RWPE2 (cell line): ENCODE measurements at regions not wholly inside any gene's neighbourhood (a gene's known extent, or its start where the extent isn't known, plus 50 kb on each side); places are given as distances from the start of the nearest gene placed in this dataset.

ENCODE experiments used
- ATAC-seq: fragments of 200-7000 bp; cut with Tn5 transposase; 3 replicates; pipeline ENCODE4 v1.9.1; 2021; ENCODE audit warnings: low read depth
- DNase-seq: peaks from one replicate; pipeline ENCODE4 v3.0.0-alpha.2; 2020; ENCODE audit warnings: low spot score
- H3K27ac ChIP-seq: fragments of 450-650 bp; 2 replicates; pipeline ENCODE4 v1.5.1; 2017; ENCODE audit warnings: mild to moderate bottlenecking; ENCODE audit not compliant: poor library complexity, severe bottlenecking
- H3K27me3 ChIP-seq: fragments of 250-450 bp; sonication (Bioruptor Pico); 2 replicates; pipeline ENCODE4 v1.5.1; 2021; ENCODE audit warnings: mild to moderate bottlenecking, moderate library complexity; ENCODE audit not compliant: insufficient read depth, poor library complexity, severe bottlenecking
- H3K36me3 ChIP-seq: fragments of 250-450 bp; sonication (Bioruptor Pico); 2 replicates; pipeline ENCODE4 v1.5.1; 2020; ENCODE audit warnings: low read depth, mild to moderate bottlenecking, moderate library complexity
- H3K4me1 ChIP-seq: fragments of 250-450 bp; sonication (Bioruptor Pico); 2 replicates; pipeline ENCODE4 v1.5.1; 2021; ENCODE audit warnings: mild to moderate bottlenecking, moderate library complexity; ENCODE audit not compliant: insufficient read depth, poor library complexity, severe bottlenecking
- H3K4me3 ChIP-seq: fragments of 250-450 bp; sonication (Bioruptor Pico); 2 replicates; pipeline ENCODE4 v1.5.1; 2021; ENCODE audit warnings: mild to moderate bottlenecking, moderate library complexity; ENCODE audit not compliant: severe bottlenecking
- H3K9me3 ChIP-seq: fragments of 250-450 bp; sonication (Bioruptor Pico); 2 replicates; pipeline ENCODE4 v1.5.1; 2021; ENCODE audit warnings: mild to moderate bottlenecking, moderate library complexity; ENCODE audit not compliant: severe bottlenecking
- TF ChIP-seq, protein P1 (sequence below): fragments of 450-650 bp; IDR thresholded peaks from one replicate; pipeline ENCODE4 v1.5.1; 2017; ENCODE audit warnings: mild to moderate bottlenecking, moderate library complexity; ENCODE audit not compliant: poor library complexity, severe bottlenecking

DNA sequence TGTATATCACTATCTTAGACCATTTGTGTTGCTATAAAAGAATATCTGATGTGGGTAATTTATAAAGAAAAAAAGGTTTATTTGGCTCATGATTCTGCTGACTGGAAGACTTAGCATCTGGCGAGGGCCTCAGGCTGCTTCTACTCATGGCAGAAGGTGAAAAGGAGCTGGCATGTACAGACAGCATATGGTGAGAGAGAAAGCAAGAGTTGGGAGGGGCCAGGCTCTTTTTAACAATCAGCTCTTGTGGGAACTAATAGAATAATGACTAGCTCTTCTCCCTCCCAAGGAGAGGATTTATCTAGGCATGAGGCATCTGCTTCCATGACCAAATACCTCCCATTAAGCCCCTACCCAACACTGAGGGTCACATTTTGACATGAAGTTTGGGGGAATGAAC is 130.2 kb upstream of the SV2C start:
- DNase-seq (no peak), ATAC-seq (no peak)
- Histone ChIP-seq H3K27ac (no peak overlapping the region), H3K27me3 (no peaks in the 10 kb centered on the region), H3K9me3 (no peaks in the 10 kb centered on the region), H3K4me3 (no peak overlapping the region), H3K4me1 (no peaks in the 10 kb centered on the region), H3K36me3 (no peaks in the 10 kb centered on the region)
- TF ChIP-seq, protein P1, sequence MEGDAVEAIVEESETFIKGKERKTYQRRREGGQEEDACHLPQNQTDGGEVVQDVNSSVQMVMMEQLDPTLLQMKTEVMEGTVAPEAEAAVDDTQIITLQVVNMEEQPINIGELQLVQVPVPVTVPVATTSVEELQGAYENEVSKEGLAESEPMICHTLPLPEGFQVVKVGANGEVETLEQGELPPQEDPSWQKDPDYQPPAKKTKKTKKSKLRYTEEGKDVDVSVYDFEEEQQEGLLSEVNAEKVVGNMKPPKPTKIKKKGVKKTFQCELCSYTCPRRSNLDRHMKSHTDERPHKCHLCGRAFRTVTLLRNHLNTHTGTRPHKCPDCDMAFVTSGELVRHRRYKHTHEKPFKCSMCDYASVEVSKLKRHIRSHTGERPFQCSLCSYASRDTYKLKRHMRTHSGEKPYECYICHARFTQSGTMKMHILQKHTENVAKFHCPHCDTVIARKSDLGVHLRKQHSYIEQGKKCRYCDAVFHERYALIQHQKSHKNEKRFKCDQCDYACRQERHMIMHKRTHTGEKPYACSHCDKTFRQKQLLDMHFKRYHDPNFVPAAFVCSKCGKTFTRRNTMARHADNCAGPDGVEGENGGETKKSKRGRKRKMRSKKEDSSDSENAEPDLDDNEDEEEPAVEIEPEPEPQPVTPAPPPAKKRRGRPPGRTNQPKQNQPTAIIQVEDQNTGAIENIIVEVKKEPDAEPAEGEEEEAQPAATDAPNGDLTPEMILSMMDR = no peak

DNA sequence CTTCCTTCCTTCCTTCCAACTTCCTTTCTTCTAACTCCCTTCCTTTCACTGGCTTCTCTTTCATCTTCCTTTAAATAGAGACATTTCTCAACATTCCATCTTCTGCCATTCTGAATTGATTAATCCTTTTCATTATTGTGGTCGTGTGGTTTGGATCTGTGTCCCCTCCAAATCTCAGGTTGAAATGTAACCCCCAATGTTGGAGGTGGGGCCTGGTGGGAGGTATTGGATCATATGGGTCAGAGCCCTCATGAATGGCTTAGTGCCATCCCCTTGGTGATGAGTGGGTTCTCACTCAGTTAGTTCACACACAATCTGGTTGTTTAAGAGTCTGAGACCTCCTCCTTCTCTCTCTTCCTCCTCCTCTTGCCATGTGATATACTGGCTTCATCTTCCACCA is 130.9 kb upstream of the SV2C start:
- Histone ChIP-seq H3K27me3 (no peaks in the 10 kb centered on the region), H3K4me1 (no peaks in the 10 kb centered on the region), H3K36me3 (no peaks in the 10 kb centered on the region), H3K9me3 (no peaks in the 10 kb centered on the region), H3K27ac (no peak overlapping the region), H3K4me3 (no peak overlapping the region)
- ATAC-seq = no peak
- TF ChIP-seq, protein P1 = no peak
- DNase-seq = no peak

DNA sequence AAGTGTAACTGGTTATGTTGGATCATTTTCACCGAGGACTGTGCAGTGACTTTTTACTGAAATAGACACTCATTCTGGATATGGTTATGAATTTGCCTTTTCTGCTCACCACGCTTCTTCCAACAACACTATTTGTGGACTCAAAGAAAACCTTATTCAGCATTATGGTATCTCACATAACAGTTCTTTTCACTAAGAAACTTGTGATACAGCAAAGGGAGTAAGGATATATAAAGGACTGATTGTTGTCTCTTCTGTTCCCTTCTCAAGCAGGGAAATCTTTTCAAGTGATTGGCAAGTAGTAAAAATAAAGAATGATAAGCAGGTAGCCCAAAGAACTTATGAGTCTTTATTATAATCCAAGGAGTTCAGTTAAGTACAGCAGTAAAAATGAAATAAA is 131.5 kb upstream of the SV2C start:
- H3K4me3 ChIP-seq = no peak overlapping the region
- H3K4me1 ChIP-seq = no peaks in the 10 kb centered on the region
- TF ChIP-seq, protein P1 = no peak
- no peaks in the 10 kb centered on the region for H3K9me3 ChIP-seq
- no peaks in the 10 kb centered on the region for H3K36me3 ChIP-seq
- DNase-seq (no peak), ATAC-seq (no peak)
- no peaks in the 10 kb centered on the region for H3K27me3 ChIP-seq
- no peak overlapping the region for H3K27ac ChIP-seq

DNA sequence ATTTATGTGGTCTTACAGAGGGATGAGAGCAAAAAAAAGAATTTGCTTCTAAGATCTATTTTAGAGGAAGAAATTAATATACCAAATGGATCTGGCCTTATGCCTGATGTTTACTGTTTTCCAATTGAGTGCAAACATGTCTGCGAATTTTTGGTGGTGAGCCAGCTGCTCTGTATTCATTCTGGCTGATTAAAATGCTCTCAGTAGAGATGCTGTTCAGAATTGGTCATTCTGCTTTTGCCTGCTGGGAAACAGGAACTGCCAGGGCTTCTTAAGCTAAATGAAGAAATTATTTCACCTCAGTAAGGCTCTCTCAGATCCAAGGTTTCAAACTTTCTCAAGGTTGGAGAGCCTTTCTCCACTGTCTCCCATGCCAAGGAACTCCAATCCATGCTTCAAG is 132.0 kb upstream of the SV2C start:
- no peaks in the 10 kb centered on the region for H3K36me3 ChIP-seq
- H3K27me3 ChIP-seq = no peaks in the 10 kb centered on the region
- H3K9me3 ChIP-seq = no peaks in the 10 kb centered on the region
- no peak overlapping the region for H3K27ac ChIP-seq
- ATAC-seq (no peak), DNase-seq (no peak)
- TF ChIP-seq, protein P1 = no peak
- no peaks in the 10 kb centered on the region for H3K4me1 ChIP-seq
- no peak overlapping the region for H3K4me3 ChIP-seq

DNA sequence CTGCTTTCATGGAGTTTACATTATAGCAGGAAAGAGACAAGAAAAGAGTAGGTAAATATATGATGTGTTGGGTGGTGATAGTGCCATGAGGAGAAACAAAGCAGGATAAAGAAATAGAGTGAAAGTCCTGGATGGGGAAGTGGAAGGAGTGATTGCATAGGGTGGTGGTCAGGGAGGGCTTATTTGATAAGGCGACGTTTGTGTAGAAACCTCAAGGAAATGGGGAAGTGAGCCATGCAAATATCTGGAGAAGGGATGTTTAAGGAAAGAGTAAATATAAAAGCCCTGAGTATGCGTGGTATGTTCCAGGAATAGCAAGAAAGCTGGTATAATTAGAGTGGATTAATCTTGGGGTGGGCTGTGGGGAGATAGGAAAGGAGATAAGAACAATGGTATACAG is 134.7 kb upstream of the SV2C start:
- no peak for ATAC-seq
- Histone ChIP-seq H3K9me3 (no peaks in the 10 kb centered on the region), H3K27me3 (no peaks in the 10 kb centered on the region), H3K4me3 (no peak overlapping the region), H3K4me1 (no peaks in the 10 kb centered on the region), H3K27ac (no peak overlapping the region), H3K36me3 (no peaks in the 10 kb centered on the region)
- TF ChIP-seq, protein P1 = no peak
- no peak for DNase-seq
